HK-2 (cell line): ENCODE measurements at regions not wholly inside any gene's neighbourhood (a gene's known extent, or its start where the extent isn't known, plus 50 kb on each side); places are given as distances from the start of the nearest gene placed in this dataset.

Experiments
- DNase-seq: peaks from one replicate; pipeline ENCODE4 v3.0.0-alpha.2; 2018; ENCODE audit not compliant: unreplicated experiment

- DNase-seq, result no peak
Observed at GRCh38 chr4:26137288-26137687, 183.5 kb upstream of the RBPJ start.

DNA sequence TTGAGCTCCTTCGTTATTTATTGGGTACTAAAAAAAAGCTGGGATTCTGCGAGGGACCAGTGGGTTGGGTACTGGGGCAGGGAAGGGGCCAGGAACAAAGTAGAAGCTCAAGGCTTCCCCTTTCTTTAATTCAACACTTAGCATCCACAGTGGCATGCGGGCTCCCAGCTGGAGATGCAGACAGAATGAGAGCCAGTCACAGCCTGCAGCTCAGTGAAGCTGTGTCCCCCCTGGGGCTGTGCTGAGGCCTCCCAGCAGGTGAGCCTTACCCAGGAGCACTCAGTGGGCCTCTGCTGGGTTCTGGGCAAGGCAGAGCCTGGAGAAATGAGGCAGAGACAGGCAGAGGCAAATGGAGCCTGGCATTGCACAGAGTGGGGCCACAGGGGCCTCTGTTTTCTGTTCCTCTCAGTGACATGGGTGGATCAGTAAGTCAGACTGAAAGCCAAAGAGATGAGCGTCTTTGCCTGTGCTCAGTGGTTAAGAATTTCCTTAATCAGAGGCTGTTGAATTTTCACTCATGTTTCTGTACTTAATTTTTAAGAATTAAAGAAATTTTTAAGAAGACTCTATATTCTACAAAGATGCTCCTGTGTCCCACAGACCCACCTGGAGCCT lies 181.4 kb upstream of the RBPJ start:
- DNase-seq, result no peak

DNA sequence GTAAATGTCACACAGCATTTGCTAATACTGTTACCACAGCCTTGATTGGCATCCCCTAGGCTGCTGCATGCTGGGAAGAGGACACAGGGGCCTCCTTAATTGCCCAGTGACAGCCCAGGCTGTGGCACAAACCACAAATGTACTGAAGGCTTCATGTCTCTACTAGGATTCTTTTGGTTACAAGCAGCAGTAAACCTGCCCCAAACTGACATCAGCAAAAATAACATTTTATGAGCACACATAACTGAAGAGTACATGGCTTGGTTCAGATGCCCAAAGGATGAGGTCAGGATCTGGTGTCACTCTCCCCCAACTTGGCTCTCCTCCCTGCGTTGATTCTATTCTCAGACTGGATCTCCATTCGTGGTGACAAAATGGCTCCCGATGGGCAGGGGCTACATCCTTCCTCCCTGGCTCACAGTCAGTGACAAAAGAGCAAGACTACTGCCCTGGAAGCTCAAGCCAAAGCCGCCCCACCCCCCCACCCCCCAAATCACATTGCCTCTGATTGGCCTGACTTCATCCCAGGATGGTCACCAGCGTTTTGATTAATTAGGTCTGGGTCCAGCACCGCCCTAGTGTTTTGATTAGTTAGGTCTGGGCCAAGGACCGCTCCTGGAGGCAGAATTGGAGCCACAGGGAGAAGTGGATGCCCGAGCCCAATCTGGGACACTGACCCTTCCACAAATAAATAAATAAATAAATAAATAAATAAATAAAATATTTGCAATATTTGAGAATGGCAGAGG lies 180.5 kb upstream of the RBPJ start:
- DNase-seq, result no peak

- no peak for DNase-seq
Observed at GRCh38 chr4:26141051-26141721, 179.6 kb upstream of the RBPJ start.

DNA sequence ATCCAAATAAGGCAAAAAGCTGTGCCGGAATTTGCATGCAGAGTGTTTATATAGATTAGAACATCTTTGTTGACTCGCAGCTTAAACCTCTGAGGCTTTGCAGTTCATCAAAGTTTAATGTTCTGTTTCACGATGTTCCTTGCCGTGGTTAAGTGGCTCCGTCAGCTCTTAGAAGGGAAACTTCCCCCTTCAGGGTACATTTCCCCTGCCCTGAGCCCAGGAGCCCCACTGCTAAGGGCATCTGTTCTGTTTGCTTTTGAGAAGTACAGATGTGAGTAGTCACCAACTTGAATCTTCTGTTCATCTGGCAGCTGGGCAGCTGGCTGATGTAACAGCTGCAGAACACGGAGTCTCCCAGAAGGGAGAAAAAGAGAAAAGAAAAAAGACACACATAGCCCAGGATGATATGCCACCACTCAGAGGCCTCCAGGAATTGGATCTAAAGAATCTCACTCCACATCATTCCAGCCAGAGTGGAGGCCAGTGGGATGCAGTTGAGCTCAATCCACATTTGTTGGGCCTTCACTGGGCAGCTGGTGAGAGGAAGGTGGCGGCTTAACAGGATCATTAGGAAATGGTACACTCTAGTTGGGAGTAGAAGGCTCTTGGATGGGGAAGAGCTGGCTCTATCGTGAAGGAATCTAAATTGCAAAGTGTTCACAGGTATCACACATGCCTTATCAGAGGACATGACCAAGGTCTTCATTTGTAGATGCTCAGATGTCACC lies 178.7 kb upstream of the RBPJ start:
- DNase-seq, result no peak

GRCh38 chr4:26144526-26145155 lies 176.2 kb upstream of the RBPJ start:
- DNase-seq, result no peak

DNA sequence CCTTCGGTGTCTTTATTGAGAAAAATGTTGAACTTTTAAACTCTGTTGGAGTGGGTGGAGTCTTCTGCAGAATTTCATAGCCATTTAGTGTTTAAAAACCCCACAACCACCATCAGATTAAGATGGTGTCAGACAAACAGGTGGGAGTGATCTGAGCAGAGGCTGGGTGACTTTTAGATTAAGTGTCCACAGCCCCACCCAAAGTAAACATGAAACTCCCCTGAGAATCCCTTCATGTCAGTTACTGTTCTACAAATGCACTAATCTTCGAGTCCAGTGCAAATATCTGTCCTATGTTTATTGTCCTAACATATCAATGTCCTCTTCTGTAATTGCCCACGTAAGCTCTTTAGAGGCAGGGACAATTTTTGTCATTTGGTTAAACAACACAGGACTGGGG lies 175.6 kb upstream of the RBPJ start:
- DNase-seq, result no peak

- no peak for DNase-seq
Observed at GRCh38 chr4:26148927-26149326, 171.9 kb upstream of the RBPJ start.

- DNase-seq, result no peak
Observed at GRCh38 chr4:26150948-26151347, 169.9 kb upstream of the RBPJ start.

DNA sequence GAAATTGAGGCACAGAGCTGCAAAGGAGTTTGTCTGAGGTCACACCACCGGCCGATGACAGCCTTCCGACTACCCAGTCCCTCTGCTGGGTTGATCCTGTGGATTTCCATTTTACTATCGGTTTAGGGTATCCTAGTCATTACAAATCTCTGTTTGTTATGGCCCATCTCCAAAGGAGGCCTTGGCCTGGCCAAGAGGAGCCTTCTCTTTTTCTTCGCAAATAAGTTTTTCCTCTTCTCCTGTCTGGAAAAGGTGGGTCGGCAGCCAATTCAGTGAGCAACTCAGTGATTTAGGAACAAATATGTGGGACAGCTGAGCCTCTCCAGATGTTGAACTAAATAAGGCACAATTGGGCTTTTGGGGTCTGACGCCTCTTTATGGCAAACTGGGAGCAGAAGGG lies 169.2 kb upstream of the RBPJ start:
- DNase-seq, result no peak

DNA sequence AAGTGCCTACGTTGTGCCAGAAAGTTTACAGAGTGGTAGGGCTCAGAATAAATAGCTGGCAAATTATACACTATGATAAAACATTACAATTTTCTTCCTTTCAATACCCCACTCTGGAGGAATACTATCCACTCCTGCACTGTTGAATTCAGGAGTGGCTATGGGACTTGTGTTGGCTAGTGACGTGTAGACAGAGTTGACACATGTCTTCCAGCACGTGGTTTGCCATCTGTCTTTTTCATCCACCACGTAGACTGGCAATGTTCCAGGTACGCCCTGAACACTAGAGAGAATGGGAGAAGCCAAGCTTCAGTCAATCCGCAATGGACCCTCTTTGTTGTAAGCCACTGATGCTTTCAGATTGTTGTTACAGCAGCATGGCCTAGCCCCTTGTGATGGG lies 168.8 kb upstream of the RBPJ start:
- DNase-seq, result no peak

DNA sequence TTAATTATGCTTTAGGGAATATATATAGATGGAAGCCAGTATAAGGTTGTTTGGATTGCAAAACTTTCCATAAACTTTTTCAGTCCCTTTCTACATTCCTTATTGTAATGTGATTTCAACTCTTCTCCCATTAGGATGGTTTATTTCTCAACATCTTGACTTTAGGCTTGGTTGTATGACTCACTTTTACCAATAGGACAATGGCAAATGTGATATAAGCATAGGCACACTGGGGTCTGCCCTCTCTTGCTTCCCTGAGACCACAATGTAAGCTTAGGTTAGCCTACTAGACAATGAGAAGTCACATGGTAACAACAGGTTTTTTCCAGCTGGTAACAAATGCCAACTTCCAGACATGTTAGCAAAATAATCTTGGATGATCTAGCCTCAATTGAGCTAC lies 163.3 kb upstream of the RBPJ start:
- DNase-seq, result no peak

GRCh38 chr4:26160591-26160990 lies 160.2 kb upstream of the RBPJ start:
- no peak for DNase-seq

DNA sequence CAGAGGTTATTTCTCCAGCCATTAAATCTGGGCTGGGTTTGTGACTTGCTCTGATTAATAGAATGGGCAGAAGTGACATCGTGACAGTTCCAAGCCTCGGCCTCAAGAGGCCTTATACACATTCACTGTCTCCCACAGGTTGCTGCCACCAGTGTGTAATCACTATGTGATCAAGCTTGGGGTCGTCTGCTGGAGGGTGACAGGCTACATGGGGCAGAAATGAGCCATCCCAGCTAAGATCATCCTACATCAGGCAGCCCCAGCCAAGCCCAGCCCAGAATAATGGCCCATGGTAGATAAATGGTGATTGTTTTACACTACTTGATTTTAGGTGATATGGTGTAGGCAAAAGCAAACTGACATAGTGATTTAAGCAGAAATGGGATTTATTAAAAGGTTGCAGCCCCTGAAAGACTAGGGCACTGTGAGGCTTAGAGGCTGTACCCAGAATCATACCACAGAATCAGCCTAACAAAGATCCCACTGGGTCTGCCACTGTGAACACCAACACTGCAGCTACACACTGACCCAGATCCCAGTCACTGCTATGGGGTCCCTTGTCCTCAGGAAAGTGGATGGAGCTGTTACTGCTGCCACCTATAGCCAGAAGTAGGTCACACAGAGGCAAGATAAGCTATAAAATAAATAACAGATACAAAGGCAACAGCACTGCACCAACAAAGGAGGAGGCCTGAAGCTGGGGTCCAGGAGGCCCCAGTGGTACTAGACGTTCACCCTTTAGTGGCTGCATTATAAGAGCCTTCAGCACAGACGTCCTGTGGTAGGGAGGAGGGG lies 159.6 kb upstream of the RBPJ start:
- no peak for DNase-seq

- DNase-seq, result no peak
Observed at GRCh38 chr4:26162101-26162500, 158.7 kb upstream of the RBPJ start.

- no peak for DNase-seq
Observed at GRCh38 chr4:26163425-26164362, 157.1 kb upstream of the RBPJ start.

- no peak for DNase-seq
Observed at GRCh38 chr4:26171501-26171900, 149.3 kb upstream of the RBPJ start.

- DNase-seq, result no peak
Observed at GRCh38 chr4:26171941-26172340, 148.9 kb upstream of the RBPJ start.

DNA sequence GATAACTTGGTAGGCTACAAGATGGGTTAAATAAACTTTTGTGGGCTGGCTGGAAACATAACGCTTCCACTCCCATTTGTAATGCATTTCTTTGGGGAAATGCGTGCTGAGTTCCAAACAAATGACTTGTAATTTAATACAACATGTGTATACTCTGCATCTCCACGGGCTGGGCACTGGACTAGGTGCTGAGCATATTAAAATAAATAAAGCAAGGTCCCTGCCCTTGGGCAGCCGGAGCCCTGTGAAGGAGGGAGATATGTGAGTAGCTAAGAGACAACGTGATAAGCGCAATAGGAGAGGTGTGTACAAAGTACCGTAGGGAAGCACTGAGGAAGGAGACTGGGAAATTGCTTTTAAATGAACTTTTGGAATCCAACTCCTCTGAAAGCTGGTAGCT lies 147.2 kb upstream of the RBPJ start:
- DNase-seq, result no peak

DNA sequence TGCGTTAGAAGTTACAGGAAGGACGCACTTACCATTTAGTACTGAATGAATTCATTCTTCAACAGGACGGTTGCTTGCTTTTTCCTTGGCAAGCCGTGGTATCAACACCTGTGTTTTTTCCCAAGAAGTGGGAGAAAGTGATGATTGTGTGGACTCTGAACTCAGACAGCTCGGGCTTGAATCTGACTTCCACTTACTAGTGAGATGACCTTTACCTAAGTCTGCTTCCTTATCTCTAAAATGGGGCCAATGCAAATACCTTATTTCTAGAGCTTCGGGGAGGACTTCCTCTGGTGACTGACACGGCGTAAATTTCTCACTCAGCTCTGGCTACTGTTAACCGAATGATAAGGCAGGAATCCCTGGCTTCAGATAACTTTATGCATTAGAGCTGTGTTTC lies 146.8 kb upstream of the RBPJ start:
- no peak for DNase-seq
